ENCODE measurements at regions not wholly inside any gene's neighbourhood (a gene's known extent, or its start where the extent isn't known, plus 50 kb on each side); places are given as distances from the start of the nearest gene placed in this dataset.

DNA sequence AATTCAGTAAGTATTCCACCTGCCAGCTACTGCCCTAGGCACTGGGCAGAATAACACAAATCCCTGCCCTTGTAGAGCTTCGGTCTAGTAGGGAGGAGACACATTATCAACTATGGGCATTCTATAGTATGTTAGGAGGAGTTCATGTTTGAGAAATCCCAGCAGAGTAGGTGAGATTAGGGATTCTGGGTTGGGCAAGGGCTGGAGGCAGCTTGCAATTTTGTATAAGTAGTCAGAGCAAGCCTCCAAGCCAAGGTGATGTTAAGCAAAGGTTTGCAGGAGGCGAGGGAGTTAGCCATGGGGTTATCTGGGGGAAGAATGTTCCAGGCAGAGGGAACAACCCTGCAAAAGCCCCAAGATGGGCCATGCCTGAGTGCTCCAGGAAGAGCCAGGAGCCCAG lies 187.9 kb upstream of the HS6ST1 start:
- Histone ChIP-seq H3K79me2 (ENCODE audit: control insufficient read depth, insufficient read depth, low read length) (no peaks in the 10 kb centered on the region), H3K27me3 (ENCODE audit: control insufficient read depth in 2 of 2, insufficient read depth in 2 of 2, low read length in 2 of 2) (no peaks in the 10 kb centered on the region), H3K4me3 (replicated peaks in 1 of 3; ENCODE audit: insufficient read depth in 1 of 3, low read depth in 1 of 3, low read length in 3 of 3) (no peak overlapping the region), H2AFZ (ENCODE audit: low read depth, low read length) (no peak overlapping the region), H4K20me1 (replicated peaks; ENCODE audit: control insufficient read depth, extremely low read depth, insufficient read depth, low read length) (no peaks in the 10 kb centered on the region), H3K9me1 (replicated peaks; ENCODE audit: control insufficient read depth, extremely low read depth, insufficient read depth, low read length) (no peaks in the 10 kb centered on the region), H3K9me3 (replicated peaks; ENCODE audit: control insufficient read depth, insufficient read depth, low read length) (no peaks in the 10 kb centered on the region), H3K9ac (replicated peaks; ENCODE audit: extremely low read depth, insufficient read depth, low read length) (no peak overlapping the region), H3K27ac (ENCODE audit: insufficient read depth, low read depth, low read length) (no peak overlapping the region), H3K4me1 (ENCODE audit: control insufficient read depth, extremely low read depth, insufficient read depth, low read length) (no peaks in the 10 kb centered on the region), H3K4me2 (ENCODE audit: insufficient read depth, low read length) (no peak overlapping the region), H3K36me3 (ENCODE audit: control insufficient read depth in 2 of 2, extremely low read depth in 1 of 2, insufficient read depth in 2 of 2, low read length in 2 of 2) (no peaks in the 10 kb centered on the region)
- no TSS peak for BruUV-seq (replicated peaks)
- TF ChIP-seq POLR2A (IDR thresholded peaks at IDR 0.05; ENCODE audit: low read depth, low read length) (no peak), GATA2 (IDR thresholded peaks at IDR 0.05; ENCODE audit: insufficient read depth, insufficient read length, low read depth, low read length) (no peak), MYC (IDR thresholded peaks at IDR 0.05; ENCODE audit: low read depth, low read length) (no peak), MAX (IDR thresholded peaks at IDR 0.05; ENCODE audit: insufficient read depth, insufficient read length) (no peak), POLR2AphosphoS5 (IDR thresholded peaks at IDR 0.05; ENCODE audit: insufficient read depth, low read depth, low read length) (no peak), EZH2 (IDR thresholded peaks at IDR 0.05; ENCODE audit: borderline replicate concordance, low read depth, low read length, severe bottlenecking) (no peak), FOS (IDR thresholded peaks at IDR 0.05; ENCODE audit: borderline replicate concordance, insufficient read depth, low read length) (no peak), JUN (IDR thresholded peaks at IDR 0.05; ENCODE audit: borderline replicate concordance, insufficient read depth, insufficient read length, low read depth) (no peak)
- TF ChIP-seq, protein P1, sequence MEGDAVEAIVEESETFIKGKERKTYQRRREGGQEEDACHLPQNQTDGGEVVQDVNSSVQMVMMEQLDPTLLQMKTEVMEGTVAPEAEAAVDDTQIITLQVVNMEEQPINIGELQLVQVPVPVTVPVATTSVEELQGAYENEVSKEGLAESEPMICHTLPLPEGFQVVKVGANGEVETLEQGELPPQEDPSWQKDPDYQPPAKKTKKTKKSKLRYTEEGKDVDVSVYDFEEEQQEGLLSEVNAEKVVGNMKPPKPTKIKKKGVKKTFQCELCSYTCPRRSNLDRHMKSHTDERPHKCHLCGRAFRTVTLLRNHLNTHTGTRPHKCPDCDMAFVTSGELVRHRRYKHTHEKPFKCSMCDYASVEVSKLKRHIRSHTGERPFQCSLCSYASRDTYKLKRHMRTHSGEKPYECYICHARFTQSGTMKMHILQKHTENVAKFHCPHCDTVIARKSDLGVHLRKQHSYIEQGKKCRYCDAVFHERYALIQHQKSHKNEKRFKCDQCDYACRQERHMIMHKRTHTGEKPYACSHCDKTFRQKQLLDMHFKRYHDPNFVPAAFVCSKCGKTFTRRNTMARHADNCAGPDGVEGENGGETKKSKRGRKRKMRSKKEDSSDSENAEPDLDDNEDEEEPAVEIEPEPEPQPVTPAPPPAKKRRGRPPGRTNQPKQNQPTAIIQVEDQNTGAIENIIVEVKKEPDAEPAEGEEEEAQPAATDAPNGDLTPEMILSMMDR (IDR thresholded peaks at IDR 0.05; ENCODE audit: extremely low read depth in 1 of 2, insufficient read depth in 1 of 2, low read depth in 1 of 2, low read length in 2 of 2), result no peak
- no peak for FAIRE-seq
- POLR2A ChIA-PET, result no interaction called here
- DNase-seq (ENCODE audit: low read depth, low spot score), result no peak
- dilution Hi-C loops (cut with MboI; ENCODE audit: extremely low pct_ligation_motif_present, low sequenced_read_pairs) (no loop called here), intact Hi-C loops (cut with micrococcal nuclease) (no loop called here)
- CTCF ChIA-PET, result no interaction called here
